A549 (cell line): ENCODE measurements at regions not wholly inside any gene's neighbourhood (a gene's known extent, or its start where the extent isn't known, plus 50 kb on each side); places are given as distances from the start of the nearest gene placed in this dataset.

Experiments
- NR3C1 ChIP-seq: fragments of >200 bp; sonication (Bioruptor Twin); formaldehyde crosslinking; IDR thresholded peaks from 3 replicates; pipeline ENCODE4 v1.6.1; 2017
- RAD21 ChIP-seq, 2 experiments: fragments of >200 bp in 1 of 2; sonication (Bioruptor Twin) in 1 of 2; formaldehyde crosslinking in 1 of 2; IDR thresholded peaks in 1 of 2; conservative IDR thresholded peaks in 1 of 2; 2 replicates in 1 of 2; 3 replicates in 1 of 2; pipeline ENCODE4 v1.6.1; 2012 to 2018; ENCODE audit warnings: inconsistent platforms in 1 of 2

DNA sequence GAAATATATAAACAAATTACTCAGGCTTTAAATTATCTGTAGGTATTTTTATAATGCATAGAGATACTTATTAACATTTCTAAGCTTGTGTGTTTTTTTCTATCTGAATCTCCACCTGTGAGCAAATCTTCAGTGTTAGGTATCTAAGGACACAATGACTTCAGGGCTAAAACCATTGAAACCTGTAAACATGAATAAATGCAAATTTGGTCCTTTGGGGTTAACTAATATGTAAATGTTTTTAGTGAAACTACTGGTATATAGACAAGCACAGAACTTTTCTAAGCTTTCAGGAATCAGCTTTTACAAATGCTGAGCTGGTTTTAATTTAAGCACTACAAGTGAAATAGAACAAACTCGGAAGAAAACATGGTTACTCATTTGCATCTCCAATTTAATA, 147.9 kb downstream of the FBXO8 start:
- TF ChIP-seq RAD21 (conservative IDR thresholded peaks at IDR 0.05 in 1 of 2, IDR thresholded peaks at IDR 0.05 in 1 of 2) (no peak), NR3C1 (no peak)
